ENCODE measurements at regions not wholly inside any gene's neighbourhood (a gene's known extent, or its start where the extent isn't known, plus 50 kb on each side); places are given as distances from the start of the nearest gene placed in this dataset.

- H4K20me1 ChIP-seq (ENCODE audit: insufficient read depth): no peaks in the 10 kb centered on the region
- 20% methylated on average over 7 of the region's 7 CpGs for WGBS (ENCODE audit: low lambda C conversion rate)
- H3K4me2 ChIP-seq: peak overlapping the region; percentile 45
- CTCF ChIA-PET: interaction anchor here (6.0 kb wide), 1 partner anchor 9 kb away, joined by 54 read pairs; no protein-coding TSS in a partner anchor
- no peaks in the 10 kb centered on the region for H3K79me2 ChIP-seq (ENCODE audit: insufficient read depth)
- peaks cover 30% of the 10 kb centered on the region for H3F3A ChIP-seq (replicated peaks; ENCODE audit: insufficient read depth)
- POLR2A ChIA-PET: no interaction called here
- H3K27ac ChIP-seq (ENCODE audit: low read depth in 2 of 2, low read length in 1 of 2): peak overlapping the region; percentile 17 to 99; a peak in 3 of 4 replicates
- DNase-seq: no peak
- no peaks in the 10 kb centered on the region for H3K27me3 ChIP-seq (ENCODE audit: insufficient read depth)
- no peaks in the 10 kb centered on the region for H3K36me3 ChIP-seq (replicated peaks in 1 of 2; ENCODE audit: control insufficient read depth in 1 of 2, insufficient read depth in 2 of 2, low read length in 1 of 2)
- H3K9me3 ChIP-seq: no peaks in the 10 kb centered on the region
- H3K4me3 ChIP-seq (ENCODE audit: low read depth in 2 of 2, low read length in 1 of 2): no peak overlapping the region
- H3K9me2 ChIP-seq: no peaks in the 10 kb centered on the region
- H2AFZ ChIP-seq (ENCODE audit: low read depth): peak overlapping the region; percentile 63
- H3K4me1 ChIP-seq (ENCODE audit: control insufficient read depth in 1 of 2, insufficient read depth in 2 of 2, low read depth in 1 of 2, low read length in 1 of 2): peaks cover 0 to 8% of the 10 kb centered on the region in 2 experiments; a peak in 2 of 4 replicates
- H3K9ac ChIP-seq: peak overlapping the region; percentile 76
- TF ChIP-seq GABPA (IDR thresholded peaks at IDR 0.05; ENCODE audit: low read depth) (peak; percentile 33; the same call in 1 of the 2 replicates), YY1 (IDR thresholded peaks at IDR 0.05; ENCODE audit: low read depth) (peak; percentile 60; the same call in 1 of the 2 replicates), JUND (IDR thresholded peaks at IDR 0.05) (peak; percentile 80), CHD2 (IDR thresholded peaks at IDR 0.05; ENCODE audit: low read length, partially characterized antibody) (no peak), SMC3 (IDR thresholded peaks at IDR 0.05; ENCODE audit: low read depth, low read length) (no peak), IRF3 (IDR thresholded peaks at IDR 0.05; ENCODE audit: low read depth, low read length) (no peak), MAX (IDR thresholded peaks at IDR 0.05; ENCODE audit: low read depth) (peak; percentile 73; the same call in 1 of the 2 replicates), USF1 (IDR thresholded peaks at IDR 0.05; ENCODE audit: borderline replicate concordance, low read depth) (no peak), SIN3A (IDR thresholded peaks at IDR 0.05; ENCODE audit: borderline replicate concordance, low read depth, low read length) (no peak), ZBTB33 (IDR thresholded peaks at IDR 0.05; ENCODE audit: borderline replicate concordance, low read depth) (peak; percentile 42; the same call in 1 of the 2 replicates), FOSL2 (IDR thresholded peaks at IDR 0.05; ENCODE audit: borderline replicate concordance, low read depth) (peak; percentile 92), EZH2phosphoT487 (IDR thresholded peaks at IDR 0.05; ENCODE audit: borderline replicate concordance, low read depth) (no peak), PBX3 (IDR thresholded peaks at IDR 0.05) (peak; percentile 62), REST (IDR thresholded peaks at IDR 0.05; ENCODE audit: low read depth, low read length) (no peak), NRF1 (IDR thresholded peaks at IDR 0.05; ENCODE audit: low read depth, low read length) (no peak), GATA2 (CRISPR knock-in tag; IDR thresholded peaks at IDR 0.05) (no peak), USF2 (IDR thresholded peaks at IDR 0.05; ENCODE audit: borderline replicate concordance, low read depth, low read length) (no peak), NFIC (IDR thresholded peaks at IDR 0.05; ENCODE audit: borderline replicate concordance) (peak; percentile 71), FOXM1 (IDR thresholded peaks at IDR 0.05; ENCODE audit: low read depth) (peak; percentile 71; the same call in 1 of the 2 replicates), RFX5 (IDR thresholded peaks at IDR 0.05; ENCODE audit: low read length) (no peak), POLR2AphosphoS5 (IDR thresholded peaks at IDR 0.05; ENCODE audit: low read depth, low read length) (peak; percentile 66; the same call in 1 of the 2 replicates), ELF1 (IDR thresholded peaks at IDR 0.05) (peak; percentile 78), TEAD4 (IDR thresholded peaks at IDR 0.05; ENCODE audit: borderline replicate concordance, insufficient read depth) (peak; percentile 94), RCOR1 (IDR thresholded peaks at IDR 0.05; ENCODE audit: low read length) (no peak), RAD21 (IDR thresholded peaks at IDR 0.05; ENCODE audit: low read length) (no peak)
Observed at GRCh38 chr18:59814891-59815290, 84.9 kb upstream of the PMAIP1 start.
